GM19023 (cell line): ENCODE measurements at regions not wholly inside any gene's neighbourhood (a gene's known extent, or its start where the extent isn't known, plus 50 kb on each side); places are given as distances from the start of the nearest gene placed in this dataset.
A peak's percentile ranks its signal among the peaks of the same experiment; 100 is the strongest.

Experiments
- ATAC-seq: cut with Tn5 transposase; IDR thresholded peaks from one replicate; pipeline ENCODE4 v1.9.1; 2021; ENCODE audit warnings: mild to moderate bottlenecking, moderate library complexity; ENCODE audit not compliant: unreplicated experiment

DNA sequence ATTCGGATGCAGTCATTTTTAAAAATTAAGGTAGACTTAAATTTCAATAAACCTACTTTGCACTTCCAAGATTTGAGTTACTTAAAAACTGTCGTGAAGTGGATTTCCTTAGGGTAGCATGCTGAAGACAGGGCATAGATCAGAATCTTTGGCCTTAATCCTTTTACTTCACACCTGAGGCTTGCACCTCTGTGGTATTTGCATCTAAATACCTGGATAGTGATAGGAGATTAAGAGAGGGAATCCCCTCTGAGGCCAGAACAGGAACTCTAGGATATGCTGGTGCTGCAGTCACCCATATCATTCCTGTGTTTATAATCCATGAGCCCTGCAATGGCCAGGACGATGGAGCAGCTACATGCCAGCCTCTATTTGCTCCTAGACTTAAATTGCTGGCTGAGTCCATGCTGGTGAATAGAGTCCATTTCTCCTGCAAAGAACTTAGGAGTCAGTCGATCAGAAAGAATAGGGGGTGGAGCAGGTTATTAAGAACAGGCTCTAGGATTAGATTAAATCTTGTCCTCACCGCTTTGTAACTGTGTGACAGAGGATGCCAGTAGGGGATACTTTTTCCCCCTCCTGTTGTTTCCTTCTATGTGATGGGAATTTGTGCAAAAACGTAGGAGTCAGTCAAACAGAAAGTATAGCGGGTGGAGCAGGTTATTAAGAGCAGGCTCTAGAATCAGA is 333.6 kb downstream of the DUSP10 start:
- no peak for ATAC-seq

DNA sequence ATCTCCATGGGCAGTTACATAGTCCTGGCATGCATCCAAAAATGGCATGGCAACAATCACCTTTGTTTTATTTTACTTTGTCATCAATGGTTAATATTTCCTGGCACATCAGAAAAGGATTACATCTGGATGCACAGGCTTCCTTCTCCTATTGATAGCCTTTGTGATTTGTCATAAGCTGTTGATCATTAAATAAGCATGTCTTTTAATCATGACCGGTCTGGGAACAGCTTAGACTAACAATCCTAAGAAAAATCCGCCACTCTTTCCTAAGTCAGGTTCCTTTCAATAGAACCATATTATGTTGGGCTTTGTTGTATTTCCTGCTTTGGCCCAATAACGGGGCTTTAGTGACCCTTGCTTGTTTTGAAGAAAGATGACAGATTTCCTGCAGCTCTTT is 330.6 kb downstream of the DUSP10 start:
- ATAC-seq = no peak

DNA sequence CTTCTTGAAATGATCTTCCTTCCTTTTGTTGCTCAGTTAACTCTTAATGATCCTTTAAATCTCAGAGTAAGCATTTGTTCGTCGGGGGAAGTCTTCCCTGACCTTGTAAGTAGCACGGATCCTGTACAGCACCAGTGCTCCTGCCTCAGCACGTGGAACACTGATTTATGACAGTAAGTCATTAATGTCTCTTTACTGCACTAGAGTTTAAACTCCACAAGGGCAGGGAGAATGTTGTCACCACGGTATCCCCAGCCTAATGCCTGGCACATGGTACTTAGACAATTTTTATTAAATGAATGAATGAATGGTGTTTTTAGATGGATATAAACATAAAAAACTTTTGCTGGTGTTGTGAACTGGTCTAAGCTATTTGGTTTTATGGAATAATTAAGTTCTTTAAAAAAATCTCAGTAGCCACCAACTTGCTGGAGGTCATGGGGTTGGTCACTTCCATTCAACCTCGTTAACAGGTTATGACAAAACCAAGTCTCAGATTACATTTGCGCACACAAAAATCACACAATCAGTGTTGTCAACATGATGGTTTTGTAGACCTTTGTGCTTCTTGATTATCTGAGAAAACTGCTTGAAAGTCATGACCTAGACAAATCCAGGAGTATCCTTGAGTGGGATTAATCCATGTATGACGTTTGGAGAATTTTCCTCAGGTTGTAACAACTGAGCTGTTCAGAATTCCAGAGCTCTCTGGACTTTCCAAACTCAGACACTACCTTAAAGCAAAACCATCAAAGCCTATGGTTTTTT is 326.9 kb downstream of the DUSP10 start:
- ATAC-seq = no peak

DNA sequence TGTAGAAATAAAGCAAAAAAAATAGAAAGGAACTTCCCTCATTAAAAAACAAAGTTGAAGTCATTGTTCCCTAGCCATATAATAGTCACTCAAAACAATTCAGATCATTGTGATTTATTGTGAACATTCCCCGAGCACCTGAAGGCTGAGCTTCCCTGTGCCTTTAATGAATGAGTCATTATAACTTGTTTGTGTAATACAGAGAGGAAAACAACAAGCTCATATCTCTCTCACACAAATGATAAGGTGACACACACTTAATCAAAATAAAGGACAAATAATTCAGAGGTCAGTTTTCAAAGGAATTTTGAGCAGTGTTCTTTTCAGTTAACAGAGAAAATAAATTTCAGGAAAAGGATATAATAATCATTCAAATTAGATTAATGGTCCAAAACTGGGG is 326.2 kb downstream of the DUSP10 start:
- no peak for ATAC-seq

DNA sequence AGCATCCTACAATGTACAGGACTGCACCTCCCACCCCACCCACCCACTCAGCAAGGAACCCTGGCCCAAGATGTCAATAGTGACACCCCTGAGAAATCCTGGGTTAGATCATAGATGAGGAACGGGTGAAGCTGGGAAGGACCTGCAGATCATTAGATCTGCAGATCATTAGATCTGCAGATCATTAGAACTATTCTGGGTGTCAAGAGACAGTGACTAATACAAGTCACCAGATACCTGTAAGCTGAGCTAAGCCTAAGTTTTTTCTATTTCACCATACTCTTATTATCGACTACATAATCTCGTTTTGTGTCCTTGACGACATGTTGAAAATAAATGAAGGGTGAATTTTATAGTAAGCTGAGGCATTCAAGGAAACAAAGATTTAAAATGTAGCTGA is 325.7 kb downstream of the DUSP10 start:
- ATAC-seq = no peak

DNA sequence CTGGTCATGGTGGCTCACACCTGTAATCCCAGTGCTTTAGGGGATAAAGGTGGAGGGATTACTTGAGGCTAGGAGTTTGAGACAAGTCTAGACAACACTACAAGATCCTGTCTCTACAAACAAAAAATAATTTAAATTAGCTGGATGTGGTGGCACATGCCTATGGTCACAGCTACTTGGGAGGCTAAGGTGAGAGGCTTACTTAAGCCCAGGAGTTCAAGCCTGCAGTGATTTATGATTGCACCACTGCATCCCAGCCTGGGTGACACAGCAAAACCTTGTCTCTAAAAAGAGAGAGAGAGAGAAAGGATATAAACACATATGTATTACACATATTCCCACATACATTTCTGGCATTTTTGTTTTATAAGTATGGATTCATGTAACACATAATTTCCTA is 325.2 kb downstream of the DUSP10 start:
- no peak for ATAC-seq

DNA sequence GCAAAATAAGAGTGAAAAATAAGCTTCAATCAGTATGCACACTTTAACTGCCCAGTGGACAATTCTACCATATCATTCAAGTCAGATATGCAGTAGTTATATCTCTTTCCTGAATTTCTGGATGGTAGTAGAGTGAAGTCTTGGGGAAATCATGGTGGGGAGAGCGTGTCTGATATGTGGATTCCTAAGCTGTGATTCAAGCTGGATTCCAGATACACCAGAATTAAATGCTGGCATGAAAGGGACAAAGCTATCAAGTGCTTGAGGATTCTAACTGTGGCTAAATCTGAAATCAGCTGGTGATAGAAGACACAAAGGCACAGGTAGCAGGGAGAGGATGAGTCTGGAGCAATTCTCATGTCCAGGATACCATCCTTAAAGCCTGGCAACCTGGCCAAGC is 323.5 kb downstream of the DUSP10 start:
- no peak for ATAC-seq

DNA sequence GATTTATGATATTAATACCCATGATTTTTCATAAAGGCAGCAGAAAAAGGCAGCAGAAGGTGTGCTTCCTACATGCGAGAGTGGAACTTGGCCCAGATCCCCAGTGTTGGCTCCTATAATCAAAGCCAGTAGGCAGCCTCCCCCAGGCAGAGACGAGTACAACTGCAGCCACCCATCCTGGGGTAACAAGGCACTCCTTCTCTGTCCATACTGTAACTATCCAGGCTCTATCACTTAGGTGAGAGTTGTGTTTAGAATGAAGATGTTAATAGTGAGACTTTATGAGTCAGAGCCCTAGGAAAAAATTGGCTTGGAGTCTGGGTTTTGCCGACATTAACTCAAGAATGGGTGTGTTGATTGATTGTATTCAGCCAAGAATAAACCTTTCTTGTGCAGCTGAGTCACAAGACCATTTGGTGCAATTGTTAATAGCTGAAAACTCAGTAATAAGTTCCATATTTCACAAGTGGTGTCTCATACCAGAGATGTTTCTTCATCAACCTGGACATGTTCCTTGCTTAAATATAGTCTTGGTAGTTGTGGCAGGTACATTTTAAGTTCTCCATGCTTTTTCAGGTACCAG is 322.3 kb downstream of the DUSP10 start:
- no peak for ATAC-seq

DNA sequence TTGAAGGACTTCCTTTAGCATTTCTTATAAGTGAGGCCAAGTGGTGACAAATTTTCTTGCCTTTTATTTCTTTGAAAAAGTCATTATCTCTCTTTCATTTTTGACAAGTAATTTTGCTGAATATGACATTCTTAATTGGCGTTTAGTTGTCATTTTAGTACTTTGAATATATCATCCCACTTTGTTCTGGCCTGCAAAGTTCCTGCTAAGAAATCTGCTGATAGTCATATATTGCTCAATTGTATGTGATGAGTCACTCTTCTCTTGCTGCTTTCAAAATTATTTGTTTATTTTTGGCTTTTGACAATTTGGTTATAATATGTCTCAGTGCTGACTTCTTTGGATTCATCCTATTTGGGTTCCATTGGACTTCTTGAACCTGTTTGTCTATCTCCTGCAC is 312.6 kb downstream of the DUSP10 start:
- ATAC-seq = no peak

DNA sequence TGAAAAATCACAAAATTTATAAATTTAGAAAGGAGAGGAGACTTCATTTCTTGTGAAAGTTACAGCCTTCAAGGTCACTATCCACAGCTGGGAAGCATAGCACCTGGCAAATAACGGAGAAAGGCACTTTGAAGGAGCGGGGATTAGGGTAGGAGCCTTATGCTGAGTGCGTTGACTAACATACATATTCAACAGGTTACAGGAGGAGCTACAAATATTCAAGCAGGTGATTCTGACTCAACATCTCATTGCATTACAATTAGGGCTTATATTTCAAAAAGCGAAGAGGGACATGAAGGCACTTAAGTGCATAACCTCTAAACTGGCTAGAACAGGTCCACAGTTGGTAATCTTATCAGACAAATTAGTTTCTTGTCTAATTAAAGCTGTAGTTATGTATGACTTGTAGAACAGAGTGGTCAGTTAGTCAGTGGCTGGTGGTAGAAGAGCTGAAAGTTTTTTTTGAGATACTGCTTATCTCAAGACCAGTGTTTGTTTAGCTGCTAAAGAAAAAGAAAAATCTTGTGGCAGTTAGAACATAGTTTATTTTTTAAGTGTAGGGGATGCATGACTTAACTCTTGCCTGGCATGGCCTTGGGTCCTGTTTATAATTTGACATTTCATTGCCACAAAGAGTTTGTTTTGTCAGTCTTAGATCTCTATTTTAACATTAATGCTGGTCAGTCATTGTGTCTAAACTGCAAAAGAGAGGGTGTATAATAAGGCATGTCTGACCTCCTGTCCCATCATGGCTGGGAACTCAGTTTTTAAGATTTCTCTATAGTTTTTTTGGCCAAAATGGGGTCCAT is 311.5 kb downstream of the DUSP10 start:
- ATAC-seq = no peak

DNA sequence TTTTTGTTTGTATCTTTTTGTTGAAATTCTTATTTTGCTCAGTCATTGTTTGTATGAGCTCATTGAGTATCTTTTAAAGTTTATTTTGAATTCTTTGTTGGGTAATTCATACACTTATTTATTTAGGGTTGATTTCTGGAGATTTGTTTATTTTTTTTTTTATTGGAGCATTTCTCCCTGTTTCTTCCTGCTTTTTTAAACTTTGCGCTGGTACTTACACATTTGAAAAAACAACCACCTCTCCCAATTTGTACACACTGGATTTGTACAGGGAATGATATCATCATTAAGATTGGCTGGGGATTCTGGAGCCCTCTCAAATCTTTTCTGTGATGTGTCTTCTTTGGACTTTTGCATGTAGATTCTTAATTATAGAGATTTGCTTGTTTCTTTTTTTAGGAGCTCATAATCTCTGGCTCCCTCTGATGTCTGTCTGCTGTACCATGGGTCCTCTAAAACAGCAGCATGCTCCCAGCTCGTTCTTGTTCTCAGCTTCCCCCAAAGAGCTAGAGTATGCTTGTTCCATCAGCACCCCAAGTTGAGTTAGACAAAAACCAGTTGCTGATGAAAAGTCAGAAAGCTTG is 310.7 kb downstream of the DUSP10 start:
- no peak for ATAC-seq

DNA sequence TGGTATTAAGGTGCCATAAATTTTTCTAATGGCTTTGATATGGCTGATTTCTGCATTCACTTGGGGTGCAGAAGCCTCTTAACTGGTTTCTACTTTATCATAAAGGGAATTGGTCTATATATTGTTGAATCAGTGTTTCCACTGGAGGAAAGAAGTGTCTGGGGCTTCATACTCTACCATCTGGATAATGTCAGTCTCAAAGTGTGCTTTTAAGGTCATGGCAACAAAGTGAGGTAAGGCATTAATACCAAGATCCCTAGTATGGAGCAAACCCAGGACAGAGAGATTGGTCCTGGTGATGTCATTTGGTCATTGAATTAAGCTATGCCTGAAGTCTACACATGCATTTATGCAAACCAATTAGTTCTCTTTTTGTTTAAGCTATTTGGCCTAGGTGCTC is 309.9 kb downstream of the DUSP10 start:
- ATAC-seq = no peak

DNA sequence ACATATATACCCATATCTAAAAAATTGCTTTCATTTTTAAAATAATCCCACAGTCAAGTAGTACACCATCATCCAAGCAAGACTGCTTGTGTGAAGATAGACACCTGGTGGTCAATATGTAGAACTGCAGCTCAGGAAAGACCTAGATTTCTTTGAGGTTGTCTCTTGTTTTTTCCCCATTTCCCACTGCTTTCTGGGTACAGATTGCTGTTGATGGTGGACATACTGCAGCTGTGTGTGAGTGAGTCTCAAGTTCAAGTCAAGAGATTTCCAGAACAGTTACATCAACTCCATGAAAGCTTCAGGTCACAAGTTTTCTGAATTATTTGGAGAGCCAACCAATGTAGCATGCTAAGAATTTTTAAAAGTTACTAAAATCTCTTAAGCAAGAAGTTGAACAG is 306.4 kb downstream of the DUSP10 start:
- ATAC-seq = peak; percentile 55

DNA sequence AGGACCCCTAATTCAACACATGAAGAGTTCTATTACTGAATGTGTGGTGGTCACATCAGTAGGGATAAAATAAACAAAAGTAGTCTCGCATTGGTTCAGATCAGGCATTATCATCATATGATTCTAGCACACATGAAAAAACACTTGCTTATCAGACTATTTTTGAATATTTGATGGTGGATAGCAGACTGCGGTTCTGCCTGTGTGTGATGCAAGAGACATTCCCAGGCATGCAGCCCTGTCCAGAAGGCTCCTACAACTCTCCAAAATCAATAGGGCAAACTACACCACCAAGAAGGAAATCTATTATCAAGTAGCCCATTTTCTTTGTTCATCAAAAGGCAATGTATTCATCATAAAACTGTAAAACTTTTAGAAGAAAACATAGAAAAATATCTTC is 304.7 kb downstream of the DUSP10 start:
- ATAC-seq = no peak

DNA sequence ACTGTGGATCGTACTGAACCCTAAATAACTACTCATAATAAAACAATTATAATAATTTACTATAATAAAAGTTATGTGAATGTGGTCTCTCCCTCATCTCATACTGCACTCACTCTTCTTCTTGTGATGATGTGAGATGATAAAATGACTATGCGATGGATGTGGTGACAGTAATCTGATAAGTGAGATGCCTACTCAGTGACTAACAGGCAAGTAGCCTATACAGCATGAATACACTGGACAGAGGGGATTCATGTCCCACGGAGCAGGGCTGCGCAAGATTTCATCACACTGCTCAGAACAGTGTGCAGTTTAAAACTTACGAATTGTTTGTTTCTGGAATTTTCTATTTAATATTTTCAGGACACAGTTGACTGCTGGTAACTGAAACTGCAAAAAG is 304.0 kb downstream of the DUSP10 start:
- ATAC-seq = no peak

DNA sequence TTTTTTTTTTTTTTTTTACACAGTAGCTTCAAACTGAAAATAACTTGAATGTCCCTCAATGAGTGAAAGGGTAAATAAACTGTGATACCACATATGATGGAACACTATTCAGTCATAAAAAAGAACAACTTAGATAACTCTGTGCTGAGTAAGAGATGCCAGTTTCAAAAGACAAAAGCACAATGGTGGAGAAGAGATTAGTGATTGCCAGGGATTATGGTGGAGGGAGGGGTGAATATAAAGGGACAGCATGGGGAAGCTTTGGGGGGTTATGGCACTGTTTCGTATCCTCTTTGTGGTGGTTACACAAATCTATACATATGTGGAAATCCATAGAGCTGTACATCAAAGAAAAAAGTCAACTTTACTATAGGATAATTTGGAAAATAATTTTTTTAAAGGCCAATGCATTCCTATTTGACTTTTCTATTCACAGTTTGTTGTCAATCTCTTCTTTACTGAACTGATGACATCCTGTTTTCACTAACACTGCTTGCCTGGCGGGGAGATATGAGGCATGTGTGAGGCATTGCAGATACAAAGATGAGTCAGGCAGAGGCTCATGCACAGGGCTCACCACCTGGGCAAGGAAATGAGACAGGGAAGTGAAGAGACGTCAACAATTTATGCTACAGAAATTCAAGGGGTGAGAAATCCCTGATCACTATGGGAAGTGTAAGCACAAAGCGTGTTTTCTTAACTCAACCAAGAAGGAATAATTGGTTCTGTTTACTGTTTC is 302.7 kb downstream of the DUSP10 start:
- peak; percentile 76 for ATAC-seq

DNA sequence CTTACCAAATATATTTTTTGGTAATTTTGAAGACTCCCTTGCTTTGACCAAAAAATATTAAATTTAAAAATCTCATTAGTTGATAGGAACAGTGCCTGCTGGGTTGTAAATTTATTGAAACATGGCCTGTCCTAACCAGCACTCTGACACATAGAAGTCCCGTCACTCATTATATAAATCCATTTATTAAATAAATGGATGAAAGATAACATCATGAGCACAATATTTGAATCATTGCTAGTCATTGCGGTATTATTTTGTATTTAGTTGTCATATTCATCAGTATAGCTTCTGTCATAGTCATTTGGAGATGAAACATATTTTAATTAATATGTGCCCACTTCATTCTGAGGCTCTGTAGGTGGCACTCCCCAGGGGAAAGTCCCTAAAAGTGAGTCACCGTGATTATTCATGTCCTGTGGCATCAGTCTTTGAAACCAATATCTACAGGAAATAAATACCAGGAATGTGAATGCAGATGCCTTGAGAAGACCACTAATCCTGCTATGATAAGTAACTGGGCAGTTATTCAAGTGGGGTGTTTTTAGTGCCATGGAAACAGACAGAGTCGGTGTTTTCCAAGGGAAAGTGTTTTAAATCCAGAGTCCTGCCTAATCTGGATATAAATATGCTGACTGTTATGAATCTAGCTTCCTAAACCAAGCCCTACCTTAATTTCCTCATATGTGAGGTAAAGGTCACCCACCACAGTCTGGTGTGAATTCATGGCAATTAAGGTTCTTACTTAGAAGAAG is 302.0 kb downstream of the DUSP10 start:
- ATAC-seq = no peak

DNA sequence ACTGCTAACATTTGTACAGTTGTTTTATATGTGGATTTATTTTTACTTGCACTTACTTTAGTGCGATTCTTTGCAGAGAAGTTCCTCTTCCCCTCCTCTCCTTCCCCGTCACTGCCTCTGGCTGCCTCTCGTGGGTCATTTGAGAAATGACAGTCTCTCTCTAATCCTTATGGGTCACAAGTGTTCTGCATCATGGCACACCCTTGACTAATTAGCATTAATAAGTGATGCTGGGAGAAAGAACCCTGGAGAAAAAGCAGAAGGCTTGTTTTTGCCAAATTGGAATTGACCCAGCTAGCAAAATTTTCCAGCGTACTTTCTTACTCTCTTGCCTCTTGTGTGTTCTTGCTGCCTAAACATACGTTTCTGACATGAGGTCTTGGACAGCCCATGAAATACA is 301.2 kb downstream of the DUSP10 start:
- ATAC-seq = no peak

DNA sequence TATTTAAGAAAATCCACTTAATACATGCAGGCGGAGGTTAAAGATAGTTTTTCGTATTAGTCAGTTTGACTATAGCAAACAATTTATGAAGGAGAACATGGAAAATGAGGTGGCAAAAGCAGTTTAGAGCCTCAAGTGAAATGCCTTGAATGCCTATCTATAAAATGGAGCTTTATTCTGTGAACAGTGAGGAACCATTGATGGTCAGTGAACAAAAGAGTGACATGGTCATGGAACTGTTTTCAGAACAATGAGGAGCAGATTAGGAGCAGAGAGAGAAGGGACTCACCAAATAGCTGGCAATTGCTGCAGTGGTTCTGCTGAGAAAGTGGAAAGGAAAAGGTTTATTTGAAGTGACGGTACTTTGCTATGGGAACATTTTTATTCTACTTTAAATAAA is 299.8 kb downstream of the DUSP10 start:
- ATAC-seq = no peak

DNA sequence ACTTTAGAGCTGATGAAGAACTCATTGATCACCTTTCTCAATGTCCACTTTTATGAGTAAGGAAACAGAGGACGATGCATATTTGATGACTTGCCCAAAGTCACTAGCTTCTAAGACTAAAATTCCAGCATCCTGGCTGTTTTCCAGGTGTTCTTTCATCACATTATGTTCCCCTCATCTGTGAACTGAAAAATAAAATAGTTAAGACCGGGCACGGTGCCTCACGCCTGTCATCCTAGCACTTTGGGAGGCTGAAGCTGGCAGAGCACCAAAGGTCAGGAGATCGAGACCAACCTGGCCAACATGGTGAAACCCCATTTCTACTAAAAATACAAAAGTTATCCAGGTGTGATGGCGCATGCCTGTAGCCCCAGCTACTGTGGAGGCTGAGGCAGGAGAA is 297.5 kb downstream of the DUSP10 start:
- no peak for ATAC-seq
